Suppressor macrophage (primary cell): ENCODE measurements at regions not wholly inside any gene's neighbourhood (a gene's known extent, or its start where the extent isn't known, plus 50 kb on each side); places are given as distances from the start of the nearest gene placed in this dataset.

Experiments
- DNase-seq, 4 experiments: peaks; one replicate each; pipeline ENCODE4 v3.0.0-alpha.2; 2020 to 2022

DNA sequence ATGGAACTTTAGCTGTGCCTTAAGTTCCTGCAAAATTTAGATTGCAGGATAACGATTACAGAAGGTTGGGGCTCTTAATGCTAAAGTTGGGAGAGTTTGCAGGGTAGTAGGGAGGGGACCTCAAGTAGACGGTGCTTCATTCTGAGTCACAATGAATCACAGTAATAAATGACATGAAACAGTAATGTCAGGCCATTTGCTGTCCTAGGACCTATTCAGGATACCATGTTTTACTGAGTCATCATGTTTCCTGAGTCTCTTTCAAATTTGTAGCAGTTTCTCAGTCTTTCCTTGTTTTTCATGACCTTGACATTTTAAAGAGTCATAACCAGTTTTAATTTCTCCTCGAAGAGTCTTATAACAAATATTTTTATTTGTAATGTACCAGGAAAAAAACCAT, 406.9 kb upstream of the MAP3K7 start:
- no peak for DNase-seq

DNA sequence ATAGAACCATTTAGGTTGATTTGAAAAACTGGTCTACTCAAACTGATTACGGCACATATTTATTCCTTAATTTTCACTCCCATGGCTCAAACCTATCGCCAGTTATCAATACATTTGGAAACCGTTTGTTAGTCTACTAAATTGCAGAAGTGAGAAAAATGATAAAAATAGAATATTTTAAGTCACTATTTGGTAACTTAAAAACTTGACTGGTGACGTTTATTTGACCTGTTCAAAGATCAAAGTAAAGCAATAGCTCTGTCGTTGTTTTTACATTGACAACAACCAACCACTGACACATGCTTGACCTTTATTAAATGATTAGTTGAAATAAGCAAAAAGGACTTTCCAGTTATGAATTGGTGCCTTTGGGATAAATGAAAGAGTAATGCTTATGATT, 402.9 kb upstream of the MAP3K7 start:
- no peak for DNase-seq

DNA sequence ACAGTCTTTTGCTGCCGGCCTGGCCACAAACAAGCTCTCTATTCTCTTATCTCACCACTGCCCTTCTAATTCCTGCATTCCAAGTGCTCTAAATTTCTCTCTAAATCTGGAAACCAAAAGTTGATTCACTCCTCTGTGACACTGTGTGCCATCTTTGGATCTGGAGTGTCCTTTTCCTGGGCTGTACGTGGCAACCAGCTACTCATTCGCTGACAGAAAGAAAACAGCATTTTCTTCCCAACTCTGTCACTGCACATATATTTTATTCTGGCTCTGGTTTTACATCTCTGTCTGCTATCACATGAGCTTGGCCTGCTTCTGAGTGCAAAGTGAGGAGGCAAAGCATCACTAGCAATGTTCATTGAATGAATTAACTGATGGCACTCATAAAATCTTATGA, 397.2 kb upstream of the MAP3K7 start:
- DNase-seq: no peak

DNA sequence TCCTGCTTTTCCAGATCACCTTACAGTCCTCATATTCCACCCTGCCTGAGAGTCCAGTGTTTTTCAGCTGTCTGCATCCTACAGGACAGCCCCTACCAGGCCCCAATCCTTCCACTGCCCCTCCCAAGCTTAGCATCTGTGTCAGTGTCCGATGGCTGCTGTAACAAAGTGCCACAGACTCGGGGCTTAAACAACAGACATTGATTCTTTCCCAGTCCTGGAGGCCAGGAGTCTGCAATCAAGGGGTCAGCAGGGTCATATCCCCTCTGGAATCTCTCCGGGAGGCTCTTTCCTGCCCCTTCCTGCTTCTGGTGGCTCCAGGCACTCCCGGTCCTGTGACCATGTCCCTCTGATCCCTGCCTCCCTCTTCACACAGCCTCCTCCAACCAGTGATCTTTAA, 396.6 kb upstream of the MAP3K7 start:
- DNase-seq: no peak

DNA sequence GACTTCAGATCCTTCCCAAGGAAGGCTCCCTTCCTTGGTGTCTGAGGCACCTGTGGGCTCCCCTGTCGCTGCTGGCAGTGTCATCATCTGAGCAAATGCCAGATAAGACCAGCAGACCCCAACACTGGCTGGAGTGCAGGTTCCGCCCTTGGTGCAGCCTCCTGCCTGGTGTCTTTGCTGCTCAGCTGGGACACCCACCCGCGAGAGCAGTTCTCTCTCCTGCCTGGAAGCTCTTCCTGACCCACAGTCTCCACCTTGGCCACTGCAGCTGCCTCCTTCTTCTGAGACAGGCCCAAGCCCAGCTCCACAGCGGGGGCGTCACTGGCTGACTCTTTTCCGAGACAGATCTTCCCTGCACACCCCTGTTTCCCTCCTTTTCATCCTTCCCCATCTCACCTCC, 395.7 kb upstream of the MAP3K7 start:
- no peak for DNase-seq

DNA sequence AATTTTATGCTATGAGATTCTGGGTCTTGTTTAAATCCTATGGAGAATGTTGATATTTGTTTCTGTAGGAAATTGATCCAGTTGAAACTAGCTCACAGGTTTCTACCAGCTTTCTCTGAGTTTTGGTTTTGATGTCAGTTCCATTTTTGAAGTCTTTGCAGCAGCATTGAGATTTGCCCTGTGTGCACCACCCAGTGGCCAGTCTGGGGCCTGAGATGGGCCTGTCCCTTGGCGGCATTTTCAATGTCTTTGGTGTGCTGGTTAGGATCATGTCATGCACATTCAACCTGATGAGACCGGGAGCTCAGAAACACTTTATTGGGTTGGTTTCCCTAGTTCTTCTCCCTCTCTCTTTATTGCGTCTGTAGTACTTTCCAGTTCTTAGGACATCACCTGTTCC, 395.2 kb upstream of the MAP3K7 start:
- no peak for DNase-seq

DNA sequence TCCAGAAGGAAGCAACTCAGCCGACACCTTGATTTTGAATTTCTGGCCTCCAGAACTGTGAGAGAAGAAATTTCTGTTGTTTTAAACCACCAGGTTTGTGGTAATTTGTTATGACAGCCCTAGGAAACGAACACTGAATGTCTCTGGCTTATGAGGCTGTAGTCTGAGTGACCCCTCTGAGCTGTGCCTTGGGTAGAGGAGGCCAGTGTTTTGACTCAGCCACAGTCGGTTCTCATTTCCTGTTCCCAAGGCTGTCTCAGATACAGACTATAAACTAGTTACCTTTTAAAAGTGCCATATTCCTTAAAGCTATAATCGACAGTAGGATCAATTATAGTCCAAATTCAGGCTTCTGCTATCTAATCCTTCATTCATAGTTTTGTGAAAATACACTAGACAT, 391.2 kb upstream of the MAP3K7 start:
- DNase-seq: no peak

DNA sequence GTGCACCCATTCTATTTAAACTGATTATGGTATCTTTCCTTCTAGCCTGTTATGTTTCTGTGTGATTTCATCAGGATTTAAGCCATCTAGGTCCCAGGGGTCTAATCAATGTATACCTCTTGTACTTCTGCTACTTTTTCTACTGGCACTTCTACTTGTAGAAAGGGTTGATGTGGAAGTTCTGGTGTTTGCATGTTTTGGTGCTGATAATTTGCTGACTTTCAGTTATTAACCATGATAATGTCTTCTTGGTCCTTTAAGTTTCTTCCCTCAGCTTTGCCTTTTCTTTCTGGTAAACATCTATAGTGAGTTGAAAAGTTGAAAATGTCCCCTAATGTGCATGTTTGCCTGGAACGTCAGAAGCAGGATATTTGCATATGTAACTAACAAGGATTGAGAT, 390.6 kb upstream of the MAP3K7 start:
- no peak for DNase-seq

DNA sequence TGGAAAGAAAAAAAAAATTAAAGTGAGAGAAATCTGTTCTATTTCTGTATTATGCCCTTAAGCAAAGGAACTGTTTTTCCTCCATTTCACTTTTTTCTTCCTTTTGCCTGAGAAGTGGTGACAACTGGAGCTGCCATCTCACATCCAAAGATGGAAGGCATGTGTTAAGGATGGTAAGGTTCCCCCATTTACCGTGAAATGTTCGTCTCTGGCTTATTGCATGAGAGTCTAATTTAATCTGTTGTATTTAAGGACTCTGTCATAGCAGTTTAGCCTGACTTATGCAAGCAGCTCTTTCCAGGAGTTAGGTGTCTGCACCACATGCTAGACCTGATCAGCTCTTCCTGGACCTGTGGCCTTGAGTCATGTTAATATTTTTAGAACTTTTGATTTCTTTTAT, 389.5 kb upstream of the MAP3K7 start:
- no peak for DNase-seq

DNA sequence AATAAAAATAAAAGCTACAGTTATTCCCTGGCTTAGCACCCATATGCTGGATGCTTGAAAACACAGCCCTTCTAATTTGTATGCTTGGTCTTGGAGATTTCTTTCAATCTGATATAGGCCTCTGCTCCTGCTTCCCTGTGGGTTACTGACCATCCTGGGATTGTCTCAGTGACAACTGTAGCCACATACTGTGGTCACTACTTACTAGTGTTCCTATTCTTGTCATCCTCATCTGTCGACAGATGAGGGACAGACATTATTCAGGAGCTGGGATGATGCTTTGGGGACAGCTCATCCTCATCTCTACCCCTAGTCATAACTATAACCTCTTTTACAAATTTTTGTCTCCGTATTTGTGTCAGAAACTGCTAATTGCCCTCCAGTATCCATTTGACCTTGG, 388.9 kb upstream of the MAP3K7 start:
- DNase-seq: no peak

DNA sequence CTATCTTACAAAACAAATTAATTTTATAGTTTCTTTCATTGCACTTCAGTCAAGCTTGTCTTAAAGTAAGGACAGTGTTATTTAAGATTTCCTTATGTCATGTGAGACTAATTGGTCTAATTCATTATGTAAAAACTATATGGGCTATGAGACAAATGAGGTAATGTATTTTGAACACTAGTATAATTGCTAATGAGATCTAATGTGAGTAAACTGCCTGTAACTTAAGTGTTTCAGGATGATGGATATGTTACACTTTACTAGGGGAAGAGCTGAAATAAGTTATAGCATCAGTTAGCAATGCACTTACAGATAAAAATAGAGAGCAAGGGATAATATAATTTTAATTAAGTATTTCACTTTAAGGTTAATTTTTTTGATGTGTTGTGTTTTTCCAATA, 386.3 kb upstream of the MAP3K7 start:
- DNase-seq: no peak

DNA sequence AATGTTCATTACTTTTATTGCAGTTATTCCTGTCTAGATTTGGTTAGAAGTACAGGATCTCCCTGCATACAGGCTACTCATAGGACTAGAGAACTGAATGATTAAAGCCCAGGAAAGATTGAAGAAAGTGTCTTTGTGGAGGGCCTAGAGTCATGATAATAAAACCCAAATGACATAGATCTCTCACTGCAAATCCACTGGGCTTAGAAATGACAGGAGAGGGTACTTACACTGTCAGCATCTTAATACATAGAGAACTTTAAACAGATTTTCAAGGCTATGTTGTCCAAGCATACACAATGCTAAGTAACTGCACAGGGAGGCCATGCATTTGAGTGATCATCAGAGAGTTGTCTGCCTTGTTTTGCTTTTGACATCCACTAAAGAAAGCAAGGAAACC, 383.8 kb upstream of the MAP3K7 start:
- no peak for DNase-seq

DNA sequence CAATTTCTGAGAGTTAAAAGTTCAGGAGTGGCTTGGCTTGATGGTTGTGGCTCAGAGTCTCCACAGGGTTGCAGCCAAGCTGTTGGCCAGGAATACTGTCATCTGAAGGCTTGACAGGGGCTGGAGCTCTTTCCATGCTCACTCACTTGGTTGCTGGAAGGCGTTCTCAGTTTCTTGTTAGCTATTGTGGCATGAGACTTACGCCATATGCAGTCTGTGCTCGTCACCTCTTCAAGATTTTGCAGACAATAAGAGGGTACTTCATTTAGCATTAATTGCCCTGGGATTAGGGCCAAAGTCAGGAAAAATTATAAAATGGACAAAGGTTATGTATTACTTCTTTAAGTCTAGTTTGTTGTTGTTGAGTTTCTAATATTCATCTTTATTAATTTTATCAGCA, 380.6 kb upstream of the MAP3K7 start:
- DNase-seq: no peak

DNA sequence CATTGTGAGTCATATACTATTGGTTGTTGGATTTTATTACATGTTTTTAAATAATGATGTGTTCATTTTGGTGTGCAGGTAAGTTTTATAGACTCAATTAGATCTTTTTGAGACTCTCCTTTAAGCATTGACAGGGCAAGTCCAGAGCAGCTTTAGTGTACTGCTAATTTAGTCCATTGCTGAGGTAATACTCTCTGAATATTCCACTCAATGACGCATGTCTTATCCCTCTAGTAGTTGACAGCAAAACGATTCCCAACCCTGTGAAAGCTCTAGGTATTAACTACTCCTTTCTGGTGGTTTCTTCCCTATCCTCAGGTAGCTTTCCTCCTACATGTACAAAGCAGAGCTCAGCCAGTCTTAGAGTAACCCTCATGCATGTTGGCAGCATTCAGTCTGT, 373.5 kb upstream of the MAP3K7 start:
- DNase-seq: no peak

DNA sequence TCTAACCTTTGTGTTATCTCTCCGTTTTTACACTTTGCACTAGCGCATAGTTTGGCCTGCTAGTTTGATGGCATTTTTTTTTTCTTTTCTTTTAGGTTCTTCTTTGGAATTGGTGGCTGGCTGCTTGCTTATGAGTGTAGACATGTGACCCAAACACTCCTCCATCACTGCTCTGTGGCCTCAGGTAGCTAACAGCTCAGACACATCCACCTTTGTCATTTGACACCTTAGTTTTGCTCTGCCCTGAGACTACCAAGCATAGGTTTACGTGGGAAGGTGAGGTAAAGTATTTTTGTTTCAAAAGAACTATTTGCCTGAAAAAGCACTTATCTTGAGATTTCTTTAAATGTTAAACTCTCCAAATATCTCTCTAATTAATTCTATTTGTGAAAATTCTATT, 368.4 kb upstream of the MAP3K7 start:
- no peak for DNase-seq

DNA sequence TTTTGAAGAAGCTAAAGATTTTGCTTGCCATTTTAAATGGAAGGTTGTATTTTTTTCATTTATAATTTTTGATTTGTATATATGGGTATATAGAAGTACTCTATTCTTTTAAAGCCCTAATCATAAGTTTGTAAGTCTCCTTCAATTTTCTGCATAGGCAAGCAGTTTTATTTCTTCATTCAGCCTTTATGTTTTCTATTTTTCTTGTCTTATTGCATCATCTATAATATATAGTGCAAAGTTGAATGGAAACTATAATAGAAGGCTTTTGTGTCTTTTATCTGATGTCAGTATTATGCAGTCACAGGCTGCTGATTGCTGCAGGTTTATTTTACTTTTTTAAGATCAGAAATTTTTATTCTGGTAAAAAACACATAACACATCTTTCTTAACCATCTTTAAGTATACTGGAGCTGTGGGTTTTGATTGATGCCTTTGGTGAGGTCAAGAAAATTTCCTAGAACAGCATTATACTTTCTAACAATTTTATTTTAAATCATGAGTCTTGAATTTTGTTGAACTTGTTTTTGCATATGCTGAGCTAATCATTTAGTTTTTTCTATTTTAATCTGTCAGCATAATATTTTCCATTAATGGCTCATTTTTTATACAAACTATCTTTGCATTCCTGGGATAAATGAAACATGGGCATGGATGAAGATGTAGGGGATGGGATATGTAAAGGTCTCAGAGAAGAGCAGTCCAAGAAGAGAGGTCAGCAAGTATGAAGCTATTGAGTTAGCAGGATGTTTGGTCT, 366.7 kb upstream of the MAP3K7 start:
- DNase-seq: no peak

DNA sequence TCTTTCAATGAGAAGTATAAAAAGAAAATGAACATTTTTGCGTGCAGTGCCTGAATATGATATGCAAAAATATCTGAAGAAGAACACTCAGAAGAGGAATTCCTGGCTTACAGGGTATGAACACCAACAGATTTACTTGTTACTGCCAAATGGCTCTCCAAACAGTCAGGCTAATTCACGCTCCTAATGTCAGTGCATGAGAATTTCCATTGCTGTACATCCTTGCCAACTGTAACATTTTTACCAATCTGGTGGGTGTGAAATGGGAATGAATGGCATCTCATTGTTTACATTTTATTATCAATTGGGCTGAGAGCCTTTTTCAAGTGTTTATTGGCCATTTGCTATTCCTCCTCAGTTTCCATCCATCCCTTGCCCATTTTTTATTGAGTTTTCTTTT, 365.3 kb upstream of the MAP3K7 start:
- DNase-seq: no peak

DNA sequence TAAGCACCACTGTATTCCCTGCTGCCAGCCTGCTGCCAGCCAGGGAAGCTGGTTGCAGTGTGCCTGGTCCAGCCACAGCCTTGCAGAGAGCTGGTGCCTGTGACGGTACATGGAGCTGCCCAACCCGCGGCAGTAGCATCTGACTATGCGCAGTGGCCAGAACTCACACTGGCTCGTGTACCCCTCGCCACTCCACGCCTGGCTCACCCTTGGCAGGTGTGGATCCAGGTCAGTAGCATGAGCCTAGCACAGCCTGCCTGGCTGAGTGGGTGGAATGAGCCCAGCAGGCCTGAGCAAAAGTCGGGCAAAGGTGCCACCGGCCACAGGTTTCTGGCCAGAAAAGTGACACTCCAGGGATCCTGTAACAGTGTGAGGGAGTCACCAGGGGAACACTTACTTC, 361.7 kb upstream of the MAP3K7 start:
- no peak for DNase-seq

DNA sequence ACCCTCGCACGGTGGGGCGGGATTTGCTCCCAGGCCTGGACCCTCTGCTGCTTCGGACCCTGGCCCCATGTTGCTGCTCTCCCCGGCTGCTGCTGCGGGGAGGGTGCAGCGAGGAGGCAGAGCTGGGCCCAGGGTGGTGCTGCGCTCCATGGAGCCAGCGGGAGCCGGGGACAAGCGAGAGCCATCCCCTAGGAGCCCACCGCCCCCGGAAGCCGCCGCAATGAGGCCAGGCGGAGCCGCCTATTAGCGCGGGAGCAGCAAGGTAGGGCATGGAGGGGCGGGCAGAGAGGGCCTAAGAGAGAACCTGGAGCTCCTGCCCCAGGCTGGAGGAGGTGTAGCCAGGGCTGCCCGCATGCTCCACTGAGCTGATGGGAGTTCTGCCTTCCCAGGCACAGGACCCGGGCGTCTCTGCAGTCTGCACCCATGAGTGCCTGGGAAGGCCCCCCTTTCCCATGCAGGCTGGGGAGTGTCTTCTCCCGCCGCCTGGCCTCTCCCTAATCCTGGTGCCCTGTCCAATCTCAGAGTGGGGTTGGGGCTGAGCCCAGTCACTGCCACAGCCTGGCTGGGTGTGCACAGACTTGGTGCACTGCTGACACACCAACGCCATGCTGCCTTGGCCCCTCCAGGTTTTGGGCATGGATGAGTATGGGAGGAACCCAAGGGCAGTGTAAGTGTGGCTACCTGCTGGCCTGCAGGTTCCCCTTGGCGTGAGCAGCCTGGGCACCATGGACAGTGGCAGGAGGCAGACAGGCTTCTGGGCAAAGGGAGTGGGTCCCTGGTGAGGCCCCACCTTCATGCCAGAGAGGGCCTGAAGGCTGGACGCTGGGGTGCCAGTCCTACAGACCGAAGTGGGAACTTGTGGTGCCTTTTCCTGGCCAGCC, 360.6 kb upstream of the MAP3K7 start:
- no peak for DNase-seq

DNA sequence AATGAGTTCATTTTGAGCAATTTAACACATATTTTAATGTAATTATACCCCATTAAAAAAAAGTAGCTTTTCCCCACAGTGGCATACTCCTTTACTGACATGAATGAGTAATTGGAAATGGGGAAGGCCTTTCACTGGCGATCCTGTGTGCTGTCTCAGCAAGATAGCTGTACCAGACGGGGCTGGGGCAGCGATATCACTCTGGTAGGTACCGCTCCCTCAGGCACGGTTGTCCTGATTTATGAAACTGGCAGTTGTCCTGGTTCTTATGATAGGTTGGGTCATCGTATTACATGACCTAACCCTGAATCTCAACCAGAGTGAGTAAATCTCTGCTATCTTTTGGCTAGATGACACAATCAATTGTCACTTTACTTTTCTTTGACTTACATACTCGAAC, 355.0 kb upstream of the MAP3K7 start:
- DNase-seq: no peak

DNA sequence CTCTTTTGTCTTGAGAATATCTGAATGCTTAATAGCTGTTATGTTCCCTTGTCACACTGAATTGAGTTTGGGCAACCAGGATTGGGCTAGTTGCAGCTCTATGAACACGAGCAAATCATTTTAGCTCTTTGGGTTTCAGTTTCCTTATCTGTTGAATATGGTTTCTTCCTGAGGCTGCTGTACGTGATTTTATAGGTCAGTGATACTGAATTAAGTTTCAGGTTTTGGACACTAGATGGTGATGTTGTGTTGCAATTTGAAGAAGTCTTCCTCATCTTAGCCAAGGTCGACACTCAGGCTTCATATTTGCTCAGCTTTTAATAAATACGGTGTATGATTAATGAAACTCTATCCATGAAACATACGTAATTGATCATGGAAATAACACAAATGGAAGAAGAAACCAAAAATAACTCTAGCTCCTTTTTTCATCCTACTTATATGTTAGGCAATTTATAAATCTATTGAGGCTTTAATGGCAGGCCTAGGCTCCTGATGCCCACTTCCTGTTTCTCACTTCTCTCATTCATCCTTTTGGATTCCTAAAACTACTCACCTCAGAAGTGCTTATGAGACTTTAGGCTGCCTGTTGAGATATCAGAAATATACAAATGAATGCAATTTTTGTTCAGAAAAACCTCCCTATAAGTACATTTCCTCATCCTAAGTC, 354.1 kb upstream of the MAP3K7 start:
- peak; percentile 31 to 61 (median 48) for DNase-seq

DNA sequence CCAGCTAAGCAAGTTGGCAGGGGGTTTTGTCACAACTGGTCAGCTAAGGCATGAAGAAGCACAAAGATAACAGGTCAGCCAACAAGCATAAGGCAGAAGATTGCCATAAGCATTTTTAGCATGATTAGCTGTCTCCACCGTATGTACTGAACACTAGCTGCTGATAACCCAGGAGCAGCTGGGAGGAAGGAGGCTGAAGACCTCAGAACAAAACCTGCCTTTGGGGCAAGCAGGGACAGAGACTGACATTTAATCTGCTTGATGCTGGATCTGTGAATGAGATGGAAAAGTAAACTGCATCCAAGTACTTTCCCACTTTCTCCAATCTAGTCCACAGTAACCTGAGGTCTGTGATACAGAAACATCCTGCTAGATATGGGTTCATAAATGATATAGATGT, 353.0 kb upstream of the MAP3K7 start:
- DNase-seq: no peak

DNA sequence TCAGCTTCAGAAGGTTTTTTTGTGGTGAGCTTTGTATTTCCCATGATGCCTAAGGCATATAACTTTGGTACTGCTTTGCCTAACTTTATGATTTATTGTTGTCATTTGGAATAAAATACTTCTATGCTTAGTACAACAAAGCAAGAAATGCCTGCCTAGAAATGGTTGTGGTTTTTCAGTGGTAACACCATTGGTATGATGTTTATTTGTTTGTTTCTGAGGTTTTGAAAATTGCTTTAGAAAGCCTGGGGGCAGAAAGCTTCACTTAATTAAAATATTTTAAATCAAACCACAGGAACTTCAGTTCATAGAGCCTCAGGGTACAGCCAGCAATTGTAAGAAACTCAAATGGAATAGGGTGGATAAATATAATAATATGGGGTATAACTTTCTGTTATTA, 351.2 kb upstream of the MAP3K7 start:
- DNase-seq: no peak

DNA sequence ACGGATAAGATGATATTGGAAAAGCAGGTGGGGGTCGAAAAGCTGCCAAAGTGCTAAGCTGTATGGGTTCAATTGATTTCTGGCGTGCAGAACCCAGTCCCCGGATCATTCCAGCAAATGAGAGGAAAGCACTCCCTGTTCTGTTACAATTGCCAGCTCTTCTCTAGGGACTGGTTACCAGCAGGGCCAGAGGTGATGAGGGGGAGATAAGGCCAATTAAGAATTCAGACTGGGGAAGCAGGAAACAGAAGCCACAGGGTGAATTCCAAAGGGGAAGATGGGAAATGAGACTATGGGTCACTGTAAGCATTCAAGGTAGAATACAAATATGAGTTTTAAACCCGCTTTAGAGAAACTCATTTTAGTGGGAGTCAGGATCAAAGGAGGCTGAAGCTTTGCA, 349.4 kb upstream of the MAP3K7 start:
- DNase-seq: no peak
